Smooth muscle cell of the brain vasculature (primary cell): ENCODE measurements at regions not wholly inside any gene's neighbourhood (a gene's known extent, or its start where the extent isn't known, plus 50 kb on each side); places are given as distances from the start of the nearest gene placed in this dataset.

Experiments
- DNase-seq: peaks from one replicate; pipeline ENCODE4 v3.0.0-alpha.2; 2012; ENCODE audit warnings: low read depth, low spot score

GRCh38 chr18:61989138-61989537 is 96.3 kb upstream of the RNF152 start:
- DNase-seq: no peak

- peak; percentile 17 for DNase-seq
Observed at GRCh38 chr18:61988100-61988499, 95.3 kb upstream of the RNF152 start.

- no peak for DNase-seq
Observed at GRCh38 chr18:61985681-61986080, 92.9 kb upstream of the RNF152 start.

GRCh38 chr18:61984349-61984748 is 91.5 kb upstream of the RNF152 start:
- no peak for DNase-seq

GRCh38 chr18:61982475-61982874 is 89.7 kb upstream of the RNF152 start:
- no peak for DNase-seq

- no peak for DNase-seq
Observed at GRCh38 chr18:61980355-61980754, 87.5 kb upstream of the RNF152 start.

GRCh38 chr18:61975526-61976326 is 82.9 kb upstream of the RNF152 start:
- no peak for DNase-seq

- no peak for DNase-seq
Observed at GRCh38 chr18:61973273-61974115, 80.7 kb upstream of the RNF152 start.

- DNase-seq: no peak
Observed at GRCh38 chr18:61972389-61973264, 79.8 kb upstream of the RNF152 start.

GRCh38 chr18:61967252-61967891 is 74.6 kb upstream of the RNF152 start:
- no peak for DNase-seq

- DNase-seq: no peak
Observed at GRCh38 chr18:61965311-61965710, 72.5 kb upstream of the RNF152 start.

- DNase-seq: no peak
Observed at GRCh38 chr18:61964616-61965015, 71.8 kb upstream of the RNF152 start.

GRCh38 chr18:61963705-61964104 is 70.9 kb upstream of the RNF152 start:
- no peak for DNase-seq

GRCh38 chr18:61957801-61958516 is 65.2 kb upstream of the RNF152 start:
- DNase-seq: no peak

GRCh38 chr18:61955644-61956043 is 62.8 kb upstream of the RNF152 start:
- DNase-seq: no peak

GRCh38 chr18:61954096-61954746 is 61.4 kb upstream of the RNF152 start:
- no peak for DNase-seq

- no peak for DNase-seq
Observed at GRCh38 chr18:61953641-61954040, 60.8 kb upstream of the RNF152 start.

- no peak for DNase-seq
Observed at GRCh38 chr18:61953161-61953560, 60.4 kb upstream of the RNF152 start.

GRCh38 chr18:61951396-61951795 is 58.6 kb upstream of the RNF152 start:
- no peak for DNase-seq

GRCh38 chr18:61950371-61950770 is 57.6 kb upstream of the RNF152 start:
- DNase-seq: no peak
